ENCODE measurements at regions not wholly inside any gene's neighbourhood (a gene's known extent, or its start where the extent isn't known, plus 50 kb on each side); places are given as distances from the start of the nearest gene placed in this dataset.

DNA sequence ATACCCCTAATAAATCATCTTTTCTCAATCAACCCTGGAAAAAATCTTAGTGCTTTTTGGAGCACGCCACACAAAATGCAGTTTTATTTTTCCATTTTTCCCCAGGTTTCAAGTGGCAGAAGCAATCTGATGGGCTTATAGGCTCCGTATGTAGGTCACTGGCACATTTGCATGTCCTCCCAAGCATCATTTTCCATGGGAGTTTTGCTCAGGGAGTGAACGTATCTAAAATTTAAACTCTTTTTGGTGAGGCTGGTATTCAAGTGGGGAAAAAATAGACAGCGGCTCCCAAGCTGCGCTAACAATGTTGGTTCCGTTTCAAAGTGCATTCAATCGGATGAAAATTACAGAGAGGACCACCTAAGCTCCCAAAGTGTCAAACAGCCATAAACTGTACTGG is 233.4 kb downstream of the MEX3B start:
- TF ChIP-seq, protein P1, sequence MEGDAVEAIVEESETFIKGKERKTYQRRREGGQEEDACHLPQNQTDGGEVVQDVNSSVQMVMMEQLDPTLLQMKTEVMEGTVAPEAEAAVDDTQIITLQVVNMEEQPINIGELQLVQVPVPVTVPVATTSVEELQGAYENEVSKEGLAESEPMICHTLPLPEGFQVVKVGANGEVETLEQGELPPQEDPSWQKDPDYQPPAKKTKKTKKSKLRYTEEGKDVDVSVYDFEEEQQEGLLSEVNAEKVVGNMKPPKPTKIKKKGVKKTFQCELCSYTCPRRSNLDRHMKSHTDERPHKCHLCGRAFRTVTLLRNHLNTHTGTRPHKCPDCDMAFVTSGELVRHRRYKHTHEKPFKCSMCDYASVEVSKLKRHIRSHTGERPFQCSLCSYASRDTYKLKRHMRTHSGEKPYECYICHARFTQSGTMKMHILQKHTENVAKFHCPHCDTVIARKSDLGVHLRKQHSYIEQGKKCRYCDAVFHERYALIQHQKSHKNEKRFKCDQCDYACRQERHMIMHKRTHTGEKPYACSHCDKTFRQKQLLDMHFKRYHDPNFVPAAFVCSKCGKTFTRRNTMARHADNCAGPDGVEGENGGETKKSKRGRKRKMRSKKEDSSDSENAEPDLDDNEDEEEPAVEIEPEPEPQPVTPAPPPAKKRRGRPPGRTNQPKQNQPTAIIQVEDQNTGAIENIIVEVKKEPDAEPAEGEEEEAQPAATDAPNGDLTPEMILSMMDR (IDR thresholded peaks at IDR 0.05), result no peak
- TF ChIP-seq POLR2A (IDR thresholded peaks at IDR 0.05), result no peak
